Stimulated activated CD4-positive, alpha-beta T cell treated with anti-CD3 and anti-CD28 coated beads, Interleukin-12 subunit alpha, Interleukin-12 subunit beta, amount 100 ng/mL, for 4 hours (primary cell): ENCODE measurements at regions not wholly inside any gene's neighbourhood (a gene's known extent, or its start where the extent isn't known, plus 50 kb on each side); places are given as distances from the start of the nearest gene placed in this dataset.
"Not testable (repeated sequence)": the region's sequence is repeated elsewhere in the genome, so short reads cannot be mapped to it uniquely, and the experiment has no call there.

Source experiments
- DNase-seq: peaks from one replicate; pipeline ENCODE4 v3.0.0-alpha.2; 2020

DNA sequence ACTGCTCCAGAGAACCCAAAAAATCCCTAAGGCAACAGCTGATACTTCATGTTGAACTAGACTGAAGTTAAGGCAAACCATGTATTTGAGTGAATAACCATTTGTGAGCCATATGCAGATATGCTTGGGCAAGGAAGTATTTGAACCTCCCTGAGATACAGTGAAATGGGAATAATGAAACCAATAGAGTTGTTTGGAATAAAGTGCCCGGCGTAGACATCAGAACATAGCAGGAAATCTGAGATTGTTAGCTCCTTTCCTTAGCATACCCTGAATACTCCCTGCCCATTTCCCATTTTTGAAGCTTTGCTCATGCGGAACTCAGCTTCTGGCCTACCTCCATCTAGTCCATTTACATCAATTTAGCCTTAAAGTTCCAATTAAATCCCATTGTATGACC lies 611.9 kb downstream of the EFNA5 start:
- DNase-seq = no peak

DNA sequence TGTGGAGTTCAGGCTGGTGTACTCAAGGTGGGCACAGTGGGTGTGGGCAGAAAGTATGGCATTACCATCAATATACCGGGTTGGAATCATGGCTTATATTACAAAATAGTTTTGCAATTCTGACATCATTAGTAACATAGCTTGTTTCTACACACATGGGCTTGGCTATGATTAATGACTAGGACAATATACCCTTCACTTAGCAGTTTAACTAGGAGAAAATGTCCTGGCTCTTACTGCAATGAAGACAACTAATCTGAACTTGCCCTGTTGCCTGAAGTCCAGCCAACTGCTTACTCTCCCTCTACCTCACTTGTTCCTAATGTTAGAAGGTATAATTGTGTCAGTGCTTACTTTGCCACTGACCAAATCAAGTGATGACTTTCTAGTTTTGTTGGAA lies 612.5 kb downstream of the EFNA5 start:
- no peak for DNase-seq

DNA sequence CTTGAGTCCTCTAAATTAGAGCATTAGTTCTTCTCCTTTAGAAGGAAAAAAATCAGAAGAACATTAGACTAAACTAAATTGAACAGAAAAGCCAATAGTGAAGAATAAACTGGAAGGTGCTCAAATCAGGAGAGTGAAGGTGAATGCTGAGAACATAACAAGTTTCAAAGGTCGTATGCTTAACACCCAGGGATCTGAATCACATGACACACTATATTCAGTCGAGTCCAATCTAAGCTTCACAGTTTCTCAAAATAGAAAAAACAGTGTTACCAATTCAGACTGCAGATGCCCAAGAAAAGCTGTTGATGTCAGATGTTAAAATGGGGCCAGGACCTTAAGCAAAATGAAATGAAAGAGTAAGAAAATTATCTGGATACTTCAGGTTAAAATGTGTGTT lies 614.5 kb downstream of the EFNA5 start:
- no peak for DNase-seq

DNA sequence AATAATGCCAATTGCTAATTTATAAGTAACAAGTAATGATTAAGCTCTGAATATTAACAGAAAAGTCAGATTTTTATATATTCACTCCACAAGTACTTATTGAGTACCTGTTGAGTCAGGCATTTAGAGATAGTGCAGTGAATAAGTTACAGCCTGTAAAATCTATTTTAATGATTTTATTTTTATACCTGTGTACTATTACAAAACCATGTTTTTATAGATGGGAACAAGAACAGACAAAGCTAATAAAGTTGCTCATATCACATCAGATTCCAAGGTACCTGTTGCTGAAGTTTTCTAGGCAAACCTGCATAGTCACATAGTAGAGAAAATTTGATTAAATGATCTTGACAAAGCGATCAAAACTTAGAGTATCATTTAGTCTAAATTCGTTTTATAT lies 623.7 kb downstream of the EFNA5 start:
- DNase-seq = no peak

DNA sequence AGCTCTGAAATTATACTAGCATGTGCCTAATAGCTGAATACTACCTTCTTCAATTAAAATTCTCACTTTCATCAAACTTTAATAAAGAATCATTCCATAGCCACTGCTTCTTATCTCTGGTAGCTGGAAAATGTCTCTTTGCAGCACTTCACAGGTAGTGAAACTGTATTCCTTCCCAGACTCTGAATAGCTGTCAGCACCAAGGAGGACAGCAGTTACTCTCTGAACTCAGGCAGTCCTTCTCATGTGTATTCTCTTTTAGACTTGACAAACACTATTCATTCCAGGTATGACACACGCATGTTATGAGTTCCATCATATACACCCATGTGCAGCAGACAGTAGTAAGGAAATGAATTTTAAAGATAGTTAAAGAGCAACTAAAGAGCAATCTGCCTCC lies 627.1 kb downstream of the EFNA5 start:
- no peak for DNase-seq

DNA sequence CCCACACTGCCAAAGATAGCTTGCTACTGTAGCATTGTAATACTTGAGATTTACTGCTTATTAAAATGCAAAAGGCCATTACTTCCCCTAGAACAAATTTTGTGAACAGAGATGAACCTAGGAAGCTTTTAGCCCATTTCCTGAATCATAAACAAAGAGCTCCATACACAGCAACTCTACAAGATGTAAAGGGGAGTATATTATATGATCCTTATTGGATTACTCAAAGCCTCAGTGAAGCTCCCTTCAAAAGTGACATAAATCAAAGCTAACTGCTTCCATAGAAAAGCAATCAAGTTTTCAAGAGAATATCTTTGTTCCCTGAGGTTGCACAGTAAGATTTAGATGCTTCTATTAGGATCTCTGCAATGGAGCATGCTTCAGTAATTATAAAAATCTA lies 629.8 kb downstream of the EFNA5 start:
- no peak for DNase-seq

DNA sequence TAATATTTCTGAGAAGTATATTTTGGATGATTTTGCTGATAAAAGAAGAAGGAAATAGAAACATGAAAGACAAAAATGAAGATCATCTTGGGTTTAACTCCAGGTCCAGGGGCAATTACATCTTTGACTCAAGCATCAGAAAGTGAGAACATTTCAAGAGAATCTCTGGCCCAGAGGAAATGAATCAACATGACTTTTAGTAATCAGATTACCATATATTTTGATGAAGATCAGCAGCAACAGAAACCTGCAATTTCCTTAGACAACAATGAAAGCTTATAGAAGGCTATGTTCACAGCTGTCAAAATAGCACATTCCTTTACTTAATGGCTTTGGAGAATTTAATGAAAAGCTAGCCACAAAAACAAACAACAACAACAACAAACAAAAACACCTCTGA lies 638.1 kb downstream of the EFNA5 start:
- no peak for DNase-seq

DNA sequence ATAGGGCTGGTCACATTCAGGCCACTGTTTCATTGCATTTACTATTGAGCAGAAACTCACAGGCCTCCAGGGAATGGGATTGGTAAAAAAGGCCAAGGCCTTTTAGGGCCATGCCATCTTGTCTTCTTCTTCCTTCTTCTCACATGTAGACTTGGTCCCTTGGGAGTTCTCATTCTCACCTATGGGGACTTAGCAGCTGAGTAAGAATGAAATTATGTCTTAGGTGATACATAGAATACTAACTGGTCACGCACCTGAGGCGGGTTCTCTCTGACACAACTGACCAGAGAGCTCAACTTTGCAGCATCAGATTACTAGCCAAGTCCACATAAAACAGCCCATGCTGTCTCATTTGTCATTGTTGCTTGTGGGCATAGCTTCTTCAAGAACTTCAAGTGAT lies 641.8 kb downstream of the EFNA5 start:
- no peak for DNase-seq

DNA sequence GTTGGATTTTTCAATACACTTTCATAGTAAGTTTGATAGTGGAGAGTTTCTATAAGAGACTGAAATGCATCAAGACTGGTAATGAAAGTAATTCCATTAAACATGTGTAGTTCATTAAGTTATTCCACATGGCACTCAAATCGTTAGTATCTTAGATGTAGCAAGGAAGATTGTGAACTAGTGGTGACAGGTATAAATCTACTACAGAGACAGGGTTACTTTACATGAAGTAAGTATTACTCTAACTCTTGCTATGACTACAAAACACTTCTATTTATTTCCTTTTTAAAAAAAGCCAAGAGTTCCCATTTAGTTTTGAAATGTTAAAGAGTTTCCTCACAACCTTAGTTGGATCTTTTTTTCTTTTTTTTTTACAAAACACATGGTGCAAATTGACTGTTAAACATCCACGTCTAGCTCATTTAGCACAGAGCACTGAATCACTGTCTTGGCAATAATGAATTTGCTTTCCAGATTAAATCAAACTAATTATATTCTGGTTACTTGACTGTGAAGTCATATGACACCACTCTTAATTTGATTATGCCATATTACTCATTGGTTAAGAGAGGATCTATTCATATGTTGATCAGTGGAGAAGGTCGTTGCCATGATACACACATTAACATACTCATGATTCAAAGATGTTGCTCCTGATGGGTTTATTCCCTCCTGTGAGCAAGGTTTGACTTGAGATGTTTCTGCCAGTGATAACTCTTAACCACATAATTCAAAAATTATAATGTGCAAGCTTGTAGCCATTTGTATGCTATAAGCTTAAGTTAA lies 644.8 kb downstream of the EFNA5 start:
- no peak for DNase-seq

DNA sequence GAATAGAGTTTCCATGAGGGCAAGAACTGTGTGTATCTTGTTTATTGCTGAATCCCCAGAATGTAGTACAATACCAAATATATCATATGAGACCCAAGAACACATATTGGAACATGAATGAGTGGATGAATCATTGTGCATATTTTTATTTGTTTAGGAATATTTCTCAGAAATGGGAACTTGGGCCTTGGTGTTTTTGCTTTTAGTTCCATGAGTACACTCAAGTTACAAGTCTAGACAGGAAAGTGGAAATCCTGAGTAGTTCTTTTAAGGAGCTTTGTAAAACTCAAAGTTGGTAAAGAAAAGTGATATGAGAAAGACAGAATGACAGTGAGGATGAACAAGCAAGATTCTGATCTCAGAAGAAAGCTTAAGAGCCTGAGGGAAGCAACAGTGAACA lies 647.0 kb downstream of the EFNA5 start:
- no peak for DNase-seq

DNA sequence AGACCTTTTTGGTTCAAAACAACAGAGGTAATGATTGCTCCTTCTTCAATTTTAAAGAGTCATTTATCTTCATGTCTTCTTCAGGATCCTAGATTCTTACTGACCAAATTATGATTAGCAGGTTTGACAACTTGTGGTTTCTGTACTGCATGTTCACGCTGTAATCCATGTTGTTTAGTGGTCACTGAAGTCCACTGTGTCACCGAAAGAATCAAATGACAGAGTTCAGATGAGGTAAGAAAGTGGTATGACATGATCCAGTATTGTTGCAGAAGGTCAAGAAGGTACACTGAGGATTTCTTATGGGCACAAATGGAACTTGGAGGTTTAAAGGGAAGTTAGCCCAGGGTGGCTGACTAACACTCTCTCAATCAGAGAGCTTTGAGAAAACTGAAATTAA lies 649.2 kb downstream of the EFNA5 start:
- no peak for DNase-seq

DNA sequence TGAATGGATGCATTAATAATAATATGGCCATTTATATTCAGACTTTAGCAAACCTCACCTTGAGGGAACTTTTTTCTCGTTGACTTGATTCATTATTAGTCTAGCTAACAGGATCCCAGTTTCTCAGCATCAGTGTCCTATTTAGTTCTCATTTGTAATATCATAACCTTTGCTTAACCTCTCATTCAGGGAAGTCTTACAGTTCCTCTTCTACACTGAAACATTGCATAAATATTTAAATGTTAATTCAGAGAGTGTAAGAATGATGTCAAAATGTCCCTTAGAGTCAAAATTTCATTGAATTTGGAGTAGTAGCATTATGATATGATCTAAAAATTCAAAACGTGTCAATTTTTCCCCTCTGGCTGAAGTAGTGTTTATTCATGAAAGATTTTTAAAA lies 650.1 kb downstream of the EFNA5 start:
- no peak for DNase-seq

DNA sequence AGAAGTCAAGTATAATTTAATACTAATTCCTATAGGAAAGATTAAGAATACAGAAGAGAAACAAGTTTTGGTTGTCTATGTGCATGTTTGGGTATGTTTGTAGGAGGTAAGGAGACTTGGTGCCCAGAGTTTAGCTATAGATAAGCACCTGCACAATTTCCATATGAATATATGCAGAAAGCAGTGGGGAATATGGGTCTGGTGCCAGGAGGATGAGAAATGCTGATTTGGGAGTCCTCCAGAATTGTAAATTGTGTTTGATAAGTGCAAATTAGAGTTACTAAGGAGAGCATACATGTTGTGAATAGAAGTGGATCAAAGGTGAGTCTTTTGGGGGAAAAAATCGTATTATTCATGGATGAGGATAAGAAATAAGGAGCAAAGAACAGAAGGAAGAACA lies 653.1 kb downstream of the EFNA5 start:
- no peak for DNase-seq

DNA sequence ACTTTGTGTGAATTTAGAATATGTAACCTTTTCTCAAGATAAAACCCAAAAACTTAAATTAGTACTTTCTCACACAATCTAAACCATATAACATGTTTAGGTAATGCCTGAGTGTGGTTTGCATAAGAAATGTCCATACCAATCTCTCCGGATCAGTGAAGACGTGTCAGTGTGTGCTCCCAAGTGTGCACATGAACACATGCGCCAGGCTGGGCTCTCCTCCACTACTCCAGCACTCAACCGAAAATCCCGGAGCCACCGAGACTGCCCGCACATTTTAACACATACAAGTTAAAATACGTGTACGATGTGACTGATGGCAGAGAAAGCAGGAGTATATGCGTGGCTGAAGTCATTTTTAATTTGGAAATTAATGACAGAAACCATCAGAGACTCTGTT lies 658.4 kb downstream of the EFNA5 start:
- no peak for DNase-seq

DNA sequence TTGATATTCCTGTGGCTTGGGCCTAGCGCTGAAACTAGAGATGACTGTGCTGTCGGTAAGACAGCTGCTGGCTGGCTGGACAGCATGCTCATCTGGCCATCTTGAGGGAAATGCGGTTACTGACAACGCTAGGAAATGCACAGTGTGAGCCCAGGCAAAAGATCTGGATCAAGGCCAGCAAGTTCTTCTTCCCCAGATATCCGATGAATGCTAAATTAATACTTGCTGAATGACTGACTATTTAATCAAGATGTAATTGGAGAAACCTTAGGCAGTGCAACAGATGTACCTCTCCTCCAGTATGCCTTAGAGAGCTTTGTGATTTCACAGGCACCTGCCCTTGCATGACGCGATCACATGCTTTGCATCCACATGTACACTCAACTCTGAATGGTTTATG lies 659.1 kb downstream of the EFNA5 start:
- DNase-seq = no peak

DNA sequence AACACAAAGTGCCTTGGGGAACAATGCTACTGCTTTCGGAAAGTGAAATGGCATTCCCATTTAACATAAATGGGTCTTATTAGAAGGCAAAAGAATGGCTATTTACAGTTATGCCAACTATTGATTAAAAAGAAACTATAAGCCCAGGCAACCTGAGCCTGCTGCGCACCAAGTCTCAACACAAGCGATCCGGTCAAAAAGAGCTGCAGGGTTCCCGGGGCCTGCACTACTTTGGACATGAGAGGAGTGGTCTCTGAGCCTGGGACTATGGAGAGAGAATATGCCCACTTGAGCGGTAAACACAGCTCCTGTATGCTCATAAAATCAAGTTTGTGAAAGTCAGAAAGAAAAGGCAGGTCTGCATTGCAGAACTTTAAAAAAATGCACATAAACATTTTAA lies 660.7 kb downstream of the EFNA5 start:
- DNase-seq = no peak

DNA sequence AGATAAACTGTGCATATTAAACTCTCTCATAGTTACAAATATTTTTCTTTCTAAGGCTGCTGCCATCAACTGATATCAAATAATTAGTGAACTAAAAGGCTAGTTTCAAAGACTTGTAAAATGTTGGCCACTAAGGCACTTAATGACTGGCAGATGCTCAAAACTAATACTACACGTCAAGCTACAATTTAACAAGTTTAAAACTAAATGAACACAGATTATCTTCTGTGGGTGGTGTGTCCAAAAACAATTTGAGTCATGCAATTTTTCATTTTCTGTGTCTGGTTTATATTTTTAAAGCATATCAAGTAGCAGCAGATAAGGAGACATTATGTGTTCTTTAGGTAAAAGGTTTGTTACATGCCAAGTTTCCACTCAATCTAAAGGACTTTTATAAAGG lies 665.1 kb downstream of the EFNA5 start:
- DNase-seq = no peak

DNA sequence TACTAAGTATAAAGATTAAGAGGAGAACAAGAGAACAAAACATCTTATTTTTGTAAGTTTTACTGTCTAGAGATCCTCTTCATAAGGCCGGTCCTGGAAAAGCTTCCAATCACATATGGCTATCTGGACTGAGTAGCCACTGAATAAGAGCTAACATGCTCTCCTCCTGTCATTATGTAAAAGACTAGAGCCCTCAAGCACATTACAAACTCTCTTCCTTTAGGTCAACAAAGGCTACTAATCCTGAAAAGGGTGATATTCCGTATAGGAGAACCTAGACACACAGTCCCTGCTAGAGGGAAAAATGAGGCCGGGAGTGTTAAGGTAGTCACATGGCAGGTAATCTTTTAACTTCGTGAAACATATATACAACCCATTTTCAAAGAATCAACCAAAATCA lies 665.6 kb downstream of the EFNA5 start:
- DNase-seq = no peak

DNA sequence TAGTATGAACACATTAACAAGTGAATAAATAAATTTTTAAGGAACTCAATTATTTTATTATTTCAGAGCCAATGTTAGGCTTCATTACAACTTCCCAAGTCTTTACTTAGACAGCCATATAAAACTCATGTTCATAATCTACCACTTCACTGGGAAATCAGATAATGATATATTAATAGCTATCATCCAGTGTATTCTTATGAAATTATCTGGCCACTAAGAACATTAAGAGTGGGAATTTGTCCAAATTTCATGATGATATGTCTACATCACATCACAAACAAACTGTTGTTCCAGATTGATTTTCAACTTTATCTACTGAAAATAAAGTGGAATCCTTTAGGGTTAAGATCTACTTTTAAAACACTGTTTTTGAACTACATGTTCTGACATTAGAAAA lies 668.6 kb downstream of the EFNA5 start:
- DNase-seq = no peak

DNA sequence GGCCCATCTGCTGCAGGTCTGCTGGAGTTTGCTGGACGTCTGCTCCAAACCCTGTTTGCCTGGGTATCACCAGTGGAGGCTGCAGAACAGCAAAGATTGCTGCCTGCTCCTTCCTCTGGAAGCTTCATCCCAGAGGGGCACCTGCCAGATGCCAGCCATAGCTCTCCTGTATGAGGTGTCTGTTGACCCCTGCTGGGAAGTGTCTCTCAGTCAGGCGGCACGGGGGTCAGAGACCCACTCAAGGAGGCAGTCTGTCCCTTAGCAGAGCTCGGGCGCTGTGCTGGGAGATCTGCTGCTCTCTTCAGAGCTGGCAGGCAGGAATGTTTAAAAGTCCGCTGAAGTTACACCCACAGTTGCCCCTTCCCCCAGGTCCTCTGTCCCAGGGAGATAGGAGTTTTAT lies 671.2 kb downstream of the EFNA5 start:
- not testable (repeated sequence) for DNase-seq

DNA sequence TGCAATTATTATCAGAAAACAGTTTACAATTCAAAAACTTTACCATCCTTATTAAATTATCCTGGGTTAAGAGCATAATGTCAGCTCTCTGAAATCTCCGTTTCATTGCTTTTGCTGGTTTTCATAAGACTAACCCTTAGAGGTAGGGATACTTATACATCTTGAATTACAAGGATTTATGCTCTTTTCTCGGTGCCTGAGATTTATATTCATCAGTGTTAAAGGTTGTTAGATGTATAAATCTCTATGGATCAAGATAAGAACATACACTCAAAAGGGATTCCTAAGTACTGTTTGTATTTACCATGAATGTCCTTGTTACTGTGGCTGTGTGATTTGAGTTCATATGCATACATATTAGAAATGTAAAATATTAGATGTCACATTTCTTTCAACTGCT lies 684.7 kb downstream of the EFNA5 start:
- no peak for DNase-seq

DNA sequence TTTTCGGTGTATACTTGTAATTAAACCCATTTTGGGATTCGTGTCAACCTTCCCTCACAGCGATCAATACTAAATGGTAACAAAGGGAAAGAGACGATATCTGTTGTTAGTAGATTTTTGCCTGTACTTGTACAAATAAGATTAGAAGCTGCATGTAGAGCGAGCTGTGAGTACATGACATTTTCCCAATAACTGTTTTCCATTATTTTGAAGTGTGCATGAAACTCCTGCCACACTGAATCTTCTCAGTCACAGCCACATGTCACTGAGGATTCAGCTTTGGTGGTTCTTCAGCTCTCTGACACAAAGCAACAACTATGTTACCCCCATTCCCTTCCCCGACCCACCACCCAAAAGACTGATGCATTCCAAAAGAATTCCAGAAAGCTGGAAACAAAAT lies 685.6 kb downstream of the EFNA5 start:
- DNase-seq = no peak

DNA sequence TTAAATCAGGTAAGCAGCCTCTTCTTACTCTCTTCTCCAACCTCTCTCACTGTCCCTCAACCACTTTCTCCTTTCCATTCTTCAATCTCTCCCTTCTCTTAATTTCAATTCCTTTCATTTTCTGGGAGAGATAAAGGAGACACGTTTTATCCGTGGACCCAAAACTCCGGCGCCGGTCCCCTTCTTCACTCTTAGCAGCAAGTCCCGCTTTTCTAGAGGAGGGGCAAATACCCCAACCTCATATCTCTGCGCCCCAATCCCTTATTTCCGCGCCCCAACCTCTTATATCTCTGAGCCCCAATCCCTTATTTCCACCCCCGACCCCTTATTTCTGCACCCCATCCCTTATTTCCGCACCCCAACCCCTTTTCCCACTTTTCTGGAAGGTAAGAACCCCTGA lies 691.6 kb downstream of the EFNA5 start:
- DNase-seq = not testable (repeated sequence)

DNA sequence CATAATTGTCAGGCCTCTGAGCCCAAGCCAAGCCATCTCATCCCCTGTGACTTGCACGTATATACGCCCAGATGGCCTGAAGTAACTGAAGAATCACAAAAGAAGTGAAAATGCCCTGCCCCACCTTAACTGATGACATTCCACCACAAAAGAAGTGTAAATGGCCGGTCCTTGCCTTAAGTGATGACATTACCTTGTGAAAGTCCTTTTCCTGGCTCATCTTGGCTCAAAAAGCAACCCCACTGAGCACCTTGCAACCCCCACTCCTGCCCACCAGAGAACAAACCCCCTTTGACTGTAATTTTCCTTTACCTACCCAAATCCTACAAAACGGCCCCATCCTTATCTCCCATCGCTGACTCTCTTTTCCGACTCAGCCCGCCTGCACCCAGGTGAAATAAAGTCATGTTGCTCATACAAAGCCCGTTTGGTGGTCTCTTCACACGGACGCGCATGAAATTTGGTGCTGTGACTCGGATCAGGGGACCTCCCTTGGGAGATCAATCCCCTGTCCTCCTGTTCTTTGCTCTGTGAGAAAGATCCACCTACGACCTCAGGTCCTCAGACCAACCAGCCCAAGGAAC lies 692.1 kb downstream of the EFNA5 start:
- DNase-seq = not testable (repeated sequence)

DNA sequence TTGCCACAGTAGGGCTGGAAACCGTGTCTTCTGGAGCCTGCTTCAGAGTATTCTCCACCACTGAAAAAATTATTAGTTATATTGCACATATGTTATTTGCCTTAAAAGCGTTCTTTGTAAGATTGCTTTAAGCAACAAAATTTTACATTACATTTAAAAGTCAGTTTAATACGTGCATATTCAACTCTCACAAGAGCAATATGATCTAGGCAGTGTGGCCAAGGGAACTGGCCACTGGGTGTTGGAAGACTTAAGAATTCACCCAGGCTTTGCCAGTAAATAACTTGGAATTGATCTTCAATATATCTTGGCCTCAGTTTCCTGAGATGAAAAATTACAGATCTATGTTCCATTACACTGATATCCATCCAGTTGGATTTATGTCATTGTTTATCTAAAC lies 694.4 kb downstream of the EFNA5 start:
- no peak for DNase-seq
